ENCODE measurements at regions not wholly inside any gene's neighbourhood (a gene's known extent, or its start where the extent isn't known, plus 50 kb on each side); places are given as distances from the start of the nearest gene placed in this dataset.

DNA sequence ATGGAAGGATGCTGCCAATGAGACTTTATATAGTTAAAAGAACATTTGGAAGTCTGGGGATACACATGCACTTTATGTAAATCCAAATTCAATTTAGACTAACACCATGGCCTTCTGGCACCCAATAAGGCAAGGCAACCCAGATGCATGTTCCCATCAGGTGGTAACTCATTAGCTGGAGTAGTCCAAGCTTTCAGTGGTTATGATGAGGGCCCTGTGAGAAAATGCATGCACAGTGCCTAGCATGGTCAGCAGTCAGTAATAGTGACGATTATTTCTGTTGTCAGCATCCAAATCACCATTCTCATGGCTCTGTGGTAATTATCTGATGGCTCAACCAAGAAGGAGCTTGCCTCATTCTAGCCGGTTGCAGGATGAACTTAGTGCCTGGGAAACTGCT, 70.3 kb upstream of the CTLA4 start:
- Histone ChIP-seq H3K36me3 (ENCODE audit: insufficient read depth, low read length) (no peaks in the 10 kb centered on the region), H4K20me1 (ENCODE audit: insufficient read depth, low read length) (no peaks in the 10 kb centered on the region), H3K4me2 (ENCODE audit: insufficient read depth, low read length) (no peak overlapping the region), H3K4me3 (ENCODE audit: insufficient read depth, low read length) (no peak overlapping the region), H3K4me1 (ENCODE audit: insufficient read depth, low read length) (peaks cover 32% of the 10 kb centered on the region), H2AFZ (ENCODE audit: low read length) (peak overlapping the region; percentile 72), H3K27ac (ENCODE audit: low read depth, low read length) (peak overlapping the region; percentile 83), H3K79me2 (ENCODE audit: insufficient read depth, low read length) (no peaks in the 10 kb centered on the region), H3K27me3 (ENCODE audit: insufficient read depth, low read length) (no peaks in the 10 kb centered on the region), H3K9me3 (ENCODE audit: low read depth, low read length) (no peaks in the 10 kb centered on the region)
- no peak for DNase-seq (ENCODE audit: insufficient read length, low spot score, missing footprints)
- no peak for TF ChIP-seq CTCF (IDR thresholded peaks at IDR 0.05; ENCODE audit: extremely low read depth, low read depth, low read length)

GRCh38 chr2:203797712-203798111, 69.9 kb upstream of the CTLA4 start:
- Histone ChIP-seq H3K79me2 (ENCODE audit: insufficient read depth, low read length) (no peaks in the 10 kb centered on the region), H3K4me2 (ENCODE audit: insufficient read depth, low read length) (no peak overlapping the region), H3K27me3 (ENCODE audit: insufficient read depth, low read length) (no peaks in the 10 kb centered on the region), H2AFZ (ENCODE audit: low read length) (peak overlapping the region; percentile 72), H4K20me1 (ENCODE audit: insufficient read depth, low read length) (no peaks in the 10 kb centered on the region), H3K9me3 (ENCODE audit: low read depth, low read length) (no peaks in the 10 kb centered on the region), H3K4me3 (ENCODE audit: insufficient read depth, low read length) (no peak overlapping the region), H3K4me1 (ENCODE audit: insufficient read depth, low read length) (peaks cover 36% of the 10 kb centered on the region), H3K36me3 (ENCODE audit: insufficient read depth, low read length) (no peaks in the 10 kb centered on the region), H3K27ac (ENCODE audit: low read depth, low read length) (peak overlapping the region; percentile 83)
- DNase-seq (ENCODE audit: insufficient read length, low spot score, missing footprints) = no peak
- no peak for TF ChIP-seq CTCF (IDR thresholded peaks at IDR 0.05; ENCODE audit: extremely low read depth, low read depth, low read length)

DNA sequence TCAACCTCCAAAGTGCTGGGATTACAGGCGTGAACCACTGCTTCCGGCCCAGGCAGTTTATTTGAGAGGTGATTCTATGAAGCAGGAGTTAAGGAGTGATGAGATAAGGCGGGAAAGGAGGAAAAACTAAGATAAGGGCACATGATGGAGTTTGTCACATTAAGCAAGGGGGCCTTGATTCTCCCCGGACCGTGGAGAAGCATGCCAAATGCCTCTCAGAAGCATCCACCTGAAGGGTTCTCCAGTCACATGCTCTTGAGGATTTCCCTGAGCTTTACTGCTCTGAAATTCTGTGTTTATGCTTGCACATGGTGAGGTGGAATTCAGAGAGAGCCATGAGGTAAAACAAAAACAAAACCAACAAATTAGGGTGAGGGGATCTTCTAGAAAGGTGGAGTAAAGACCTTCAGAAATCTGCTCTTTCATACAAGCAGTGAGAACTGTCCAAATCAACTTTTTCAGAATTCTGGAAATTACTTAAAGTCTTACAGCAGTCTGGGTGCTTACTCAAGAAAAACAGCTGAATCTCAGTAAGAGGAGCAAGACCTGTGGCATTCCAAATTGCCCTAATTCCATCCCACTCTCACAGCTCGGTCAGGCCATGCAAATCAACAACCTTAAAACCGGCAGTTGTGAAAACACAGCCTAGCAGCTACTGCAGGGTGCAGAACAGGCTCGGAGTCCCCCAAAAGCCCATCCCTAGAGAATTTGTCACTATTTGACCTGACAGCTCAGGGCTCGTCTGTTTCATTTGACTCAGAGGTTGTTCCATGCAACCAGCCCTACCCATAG, 69.1 kb upstream of the CTLA4 start:
- peak overlapping the region; percentile 83 for H3K27ac ChIP-seq (ENCODE audit: low read depth, low read length)
- no peaks in the 10 kb centered on the region for H3K27me3 ChIP-seq (ENCODE audit: insufficient read depth, low read length)
- peaks cover 44% of the 10 kb centered on the region for H3K4me1 ChIP-seq (ENCODE audit: insufficient read depth, low read length)
- H3K4me3 ChIP-seq (ENCODE audit: insufficient read depth, low read length) = no peak overlapping the region
- no peaks in the 10 kb centered on the region for H3K79me2 ChIP-seq (ENCODE audit: insufficient read depth, low read length)
- H3K36me3 ChIP-seq (ENCODE audit: insufficient read depth, low read length) = no peaks in the 10 kb centered on the region
- no peak for DNase-seq (ENCODE audit: insufficient read length, low spot score, missing footprints)
- no peaks in the 10 kb centered on the region for H3K9me3 ChIP-seq (ENCODE audit: low read depth, low read length)
- H4K20me1 ChIP-seq (ENCODE audit: insufficient read depth, low read length) = no peaks in the 10 kb centered on the region
- no peak overlapping the region for H3K4me2 ChIP-seq (ENCODE audit: insufficient read depth, low read length)
- H2AFZ ChIP-seq (ENCODE audit: low read length) = peak overlapping the region; percentile 11
- no peak for TF ChIP-seq CTCF (IDR thresholded peaks at IDR 0.05; ENCODE audit: extremely low read depth, low read depth, low read length)

GRCh38 chr2:203799908-203800307, 67.7 kb upstream of the CTLA4 start:
- no peak for TF ChIP-seq CTCF (IDR thresholded peaks at IDR 0.05; ENCODE audit: extremely low read depth, low read depth, low read length)
- no peak for DNase-seq (ENCODE audit: insufficient read length, low spot score, missing footprints)
- H3K36me3 ChIP-seq (ENCODE audit: insufficient read depth, low read length) = no peaks in the 10 kb centered on the region
- no peaks in the 10 kb centered on the region for H4K20me1 ChIP-seq (ENCODE audit: insufficient read depth, low read length)
- H2AFZ ChIP-seq (ENCODE audit: low read length) = no peak overlapping the region
- no peaks in the 10 kb centered on the region for H3K79me2 ChIP-seq (ENCODE audit: insufficient read depth, low read length)
- H3K27me3 ChIP-seq (ENCODE audit: insufficient read depth, low read length) = no peaks in the 10 kb centered on the region
- H3K27ac ChIP-seq (ENCODE audit: low read depth, low read length) = peak overlapping the region; percentile 54
- H3K4me2 ChIP-seq (ENCODE audit: insufficient read depth, low read length) = no peak overlapping the region
- H3K4me1 ChIP-seq (ENCODE audit: insufficient read depth, low read length) = peaks cover 55% of the 10 kb centered on the region
- H3K9me3 ChIP-seq (ENCODE audit: low read depth, low read length) = no peaks in the 10 kb centered on the region
- no peak overlapping the region for H3K4me3 ChIP-seq (ENCODE audit: insufficient read depth, low read length)

All from osteoblast (primary cell).